ENCODE measurements at regions not wholly inside any gene's neighbourhood (a gene's known extent, or its start where the extent isn't known, plus 50 kb on each side); places are given as distances from the start of the nearest gene placed in this dataset.

DNA sequence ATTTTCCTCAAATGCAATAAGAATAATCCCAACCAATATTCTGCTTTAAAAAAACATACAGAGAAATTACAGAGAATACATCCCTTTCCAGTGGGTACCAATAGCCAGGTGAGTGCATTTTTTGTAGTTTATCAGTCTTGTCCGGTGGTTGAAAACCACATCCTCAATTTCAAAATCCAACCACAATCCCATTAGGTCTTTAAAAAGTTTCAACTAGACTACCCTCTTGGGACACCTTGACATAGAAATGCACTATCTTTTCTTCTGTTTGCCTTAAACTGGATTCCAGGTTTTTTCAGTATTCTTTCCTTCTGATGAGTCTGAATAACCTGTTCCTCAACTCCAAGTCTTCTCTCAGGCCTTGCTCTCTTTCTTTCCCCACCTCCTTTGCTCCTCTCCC, 223.3 kb downstream of the NR2F1-AS1 start:
- TF ChIP-seq ATF1 (CRISPR knock-in tag; IDR thresholded peaks at IDR 0.05) (no peak), SP1 (CRISPR knock-in tag; conservative IDR thresholded peaks at IDR 0.05) (no peak), ZNF317 (CRISPR knock-in tag; IDR thresholded peaks at IDR 0.05; ENCODE audit: borderline replicate concordance, low read depth) (no peak)
- TF ChIP-seq, protein P1, sequence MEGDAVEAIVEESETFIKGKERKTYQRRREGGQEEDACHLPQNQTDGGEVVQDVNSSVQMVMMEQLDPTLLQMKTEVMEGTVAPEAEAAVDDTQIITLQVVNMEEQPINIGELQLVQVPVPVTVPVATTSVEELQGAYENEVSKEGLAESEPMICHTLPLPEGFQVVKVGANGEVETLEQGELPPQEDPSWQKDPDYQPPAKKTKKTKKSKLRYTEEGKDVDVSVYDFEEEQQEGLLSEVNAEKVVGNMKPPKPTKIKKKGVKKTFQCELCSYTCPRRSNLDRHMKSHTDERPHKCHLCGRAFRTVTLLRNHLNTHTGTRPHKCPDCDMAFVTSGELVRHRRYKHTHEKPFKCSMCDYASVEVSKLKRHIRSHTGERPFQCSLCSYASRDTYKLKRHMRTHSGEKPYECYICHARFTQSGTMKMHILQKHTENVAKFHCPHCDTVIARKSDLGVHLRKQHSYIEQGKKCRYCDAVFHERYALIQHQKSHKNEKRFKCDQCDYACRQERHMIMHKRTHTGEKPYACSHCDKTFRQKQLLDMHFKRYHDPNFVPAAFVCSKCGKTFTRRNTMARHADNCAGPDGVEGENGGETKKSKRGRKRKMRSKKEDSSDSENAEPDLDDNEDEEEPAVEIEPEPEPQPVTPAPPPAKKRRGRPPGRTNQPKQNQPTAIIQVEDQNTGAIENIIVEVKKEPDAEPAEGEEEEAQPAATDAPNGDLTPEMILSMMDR (IDR thresholded peaks at IDR 0.05), result no peak
